Astrocyte (in vitro differentiated cells and primary cell): ENCODE measurements at regions not wholly inside any gene's neighbourhood (a gene's known extent, or its start where the extent isn't known, plus 50 kb on each side); places are given as distances from the start of the nearest gene placed in this dataset.

Experiments
- EZH2 ChIP-seq: IDR thresholded peaks from 2 replicates; pipeline ENCODE4 v1.6.1; 2012; ENCODE audit warnings: mild to moderate bottlenecking, low read length, inconsistent platforms; ENCODE audit not compliant: insufficient read depth
- TF ChIP-seq, protein P1 (sequence below): IDR thresholded peaks from 2 replicates; pipeline ENCODE4 v1.5.1; 2011; ENCODE audit warnings: low read depth, mild to moderate bottlenecking, inconsistent platforms, low read length, moderate library complexity; ENCODE audit not compliant: insufficient read depth

DNA sequence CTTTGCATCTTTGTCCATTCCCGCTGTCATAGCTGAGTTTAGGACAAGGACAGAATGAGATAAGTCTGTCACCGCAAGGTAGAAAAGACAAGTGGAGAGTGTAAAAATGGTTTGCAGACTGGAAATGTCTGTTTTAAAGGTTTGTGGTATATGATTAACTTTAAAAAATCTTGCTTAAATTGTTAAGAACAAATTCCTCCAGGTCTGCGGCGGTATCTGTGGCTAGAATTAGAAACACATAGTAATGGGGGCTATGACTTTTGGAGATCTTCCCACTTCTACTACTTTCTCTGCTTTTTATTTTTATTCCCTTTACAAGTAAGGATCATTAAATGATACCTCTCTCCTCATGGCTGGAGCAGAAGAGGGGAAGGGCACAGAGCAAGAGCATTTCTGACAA is 92.2 kb downstream of the MID1IP1 start:
- no peak for TF ChIP-seq EZH2
- TF ChIP-seq, protein P1, sequence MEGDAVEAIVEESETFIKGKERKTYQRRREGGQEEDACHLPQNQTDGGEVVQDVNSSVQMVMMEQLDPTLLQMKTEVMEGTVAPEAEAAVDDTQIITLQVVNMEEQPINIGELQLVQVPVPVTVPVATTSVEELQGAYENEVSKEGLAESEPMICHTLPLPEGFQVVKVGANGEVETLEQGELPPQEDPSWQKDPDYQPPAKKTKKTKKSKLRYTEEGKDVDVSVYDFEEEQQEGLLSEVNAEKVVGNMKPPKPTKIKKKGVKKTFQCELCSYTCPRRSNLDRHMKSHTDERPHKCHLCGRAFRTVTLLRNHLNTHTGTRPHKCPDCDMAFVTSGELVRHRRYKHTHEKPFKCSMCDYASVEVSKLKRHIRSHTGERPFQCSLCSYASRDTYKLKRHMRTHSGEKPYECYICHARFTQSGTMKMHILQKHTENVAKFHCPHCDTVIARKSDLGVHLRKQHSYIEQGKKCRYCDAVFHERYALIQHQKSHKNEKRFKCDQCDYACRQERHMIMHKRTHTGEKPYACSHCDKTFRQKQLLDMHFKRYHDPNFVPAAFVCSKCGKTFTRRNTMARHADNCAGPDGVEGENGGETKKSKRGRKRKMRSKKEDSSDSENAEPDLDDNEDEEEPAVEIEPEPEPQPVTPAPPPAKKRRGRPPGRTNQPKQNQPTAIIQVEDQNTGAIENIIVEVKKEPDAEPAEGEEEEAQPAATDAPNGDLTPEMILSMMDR = no peak
